Panc1 (cell line): ENCODE measurements at regions not wholly inside any gene's neighbourhood (a gene's known extent, or its start where the extent isn't known, plus 50 kb on each side); places are given as distances from the start of the nearest gene placed in this dataset.

Source experiments
- ATAC-seq: fragments of 200-7000 bp; cut with Tn5 transposase; 2 replicates; pipeline ENCODE4 v1.9.1; 2020; ENCODE audit warnings: mild to moderate bottlenecking, moderate library complexity
- BruUV-seq: library from RNA; stranded (reverse); fragments of 400-500 nt; replicated peaks from 2 replicates; lab custom pipeline; 2021; lab: Mats Ljungman, UMichigan
- CTCF ChIA-PET: fragments of 300-600 bp; sonication (Branson Sonifier 250); formaldehyde crosslinking; loops from one replicate; lab custom pipeline; 2022; ENCODE audit warnings: antibody characterized with exemption; lab: Charles Lee
- POLR2A ChIA-PET: fragments of 300-600 bp; sonication (Branson Sonifier 250); formaldehyde crosslinking; loops from one replicate; lab custom pipeline; 2022; ENCODE audit warnings: antibody characterized with exemption; lab: Charles Lee
- DNase-seq: peaks from one replicate; pipeline ENCODE4 v3.0.0-alpha.2; 2010; ENCODE audit warnings: low read depth, low spot score
- H3K27ac ChIP-seq: 2 replicates; pipeline ENCODE4 v1.5.1; 2011; ENCODE audit warnings: mild to moderate bottlenecking, low read length, inconsistent platforms
- H3K27me3 ChIP-seq: fragments of 200-500 bp; sonication (Bioruptor generic); 2 replicates; pipeline ENCODE4 v1.6.0; 2014; ENCODE audit warnings: low read length, inconsistent platforms; ENCODE audit not compliant: control insufficient read depth, insufficient read depth
- H3K36me3 ChIP-seq: fragments of 200-500 bp; sonication (Bioruptor generic); 2 replicates; pipeline ENCODE4 v1.5.1; 2014; ENCODE audit warnings: inconsistent platforms, mild to moderate bottlenecking, low read length, moderate library complexity; ENCODE audit not compliant: control insufficient read depth, insufficient read depth
- H3K4me1 ChIP-seq: 2 replicates; pipeline ENCODE4 v1.5.1; 2011; ENCODE audit warnings: inconsistent platforms, mild to moderate bottlenecking, low read length, moderate library complexity; ENCODE audit not compliant: control insufficient read depth, insufficient read depth
- H3K4me3 ChIP-seq, 2 experiments: 2 replicates each; pipeline ENCODE4 v1.5.1; 2011 to 2012; ENCODE audit warnings: low read depth in 2 of 2, low read length in 2 of 2, mild to moderate bottlenecking in 2 of 2, inconsistent platforms in 1 of 2, moderate library complexity in 1 of 2
- H3K9me3 ChIP-seq: fragments of 200-500 bp; sonication (Bioruptor generic); 2 replicates; pipeline ENCODE4 v1.5.1; 2014; ENCODE audit warnings: low read depth, mild to moderate bottlenecking, inconsistent platforms, low read length, moderate library complexity; ENCODE audit not compliant: control insufficient read depth, insufficient read depth
- POLR2AphosphoS5 ChIP-seq: IDR thresholded peaks from 2 replicates; pipeline ENCODE4 v1.6.1; 2012; ENCODE audit warnings: mild to moderate bottlenecking, low read depth, low read length, moderate library complexity
- SIN3A ChIP-seq: IDR thresholded peaks from 2 replicates; pipeline ENCODE4 v1.6.1; 2012; ENCODE audit warnings: low read depth, mild to moderate bottlenecking, low read length, moderate library complexity, borderline replicate concordance; ENCODE audit not compliant: insufficient read depth
- TCF7L2 ChIP-seq: IDR thresholded peaks from 2 replicates; pipeline ENCODE4 v1.6.1; 2011; ENCODE audit warnings: mild to moderate bottlenecking, low read depth, low read length, inconsistent platforms
- in situ Hi-C: cut with HindIII; loops from 2 replicates; pipeline ENCODE4 v1.10.0; 2016; ENCODE audit warnings: low sequenced_read_pairs, low pct_unique_long_range_greater_than_20kb
- intact Hi-C: fragments of 100-400 bp; cut with micrococcal nuclease; formaldehyde crosslinking; loops from one replicate; pipeline ENCODE4 v1.10.0; 2022; ENCODE audit not compliant: unreplicated experiment
- TF ChIP-seq, protein P1 (sequence below), 2 experiments: IDR thresholded peaks; 2 replicates each; pipeline ENCODE4 v1.6.1; 2011 to 2012; ENCODE audit warnings: low read depth in 2 of 2, control low read depth in 1 of 2, low read length in 1 of 2, mild to moderate bottlenecking in 1 of 2, moderate library complexity in 1 of 2; ENCODE audit not compliant: insufficient read depth in 1 of 2
- TF ChIP-seq, protein P2 (sequence below): fragments of 450-650 bp; IDR thresholded peaks from 2 replicates; pipeline ENCODE4 v1.5.1; 2017; ENCODE audit warnings: mild to moderate bottlenecking

- ATAC-seq (no peak), DNase-seq (no peak)
- POLR2A ChIA-PET: no interaction called here
- intact Hi-C loops: no loop called here
- Histone ChIP-seq H3K27ac (no peak overlapping the region), H3K9me3 (no peaks in the 10 kb centered on the region), H3K27me3 (no peaks in the 10 kb centered on the region), H3K4me1 (no peaks in the 10 kb centered on the region), H3K36me3 (no peaks in the 10 kb centered on the region), H3K4me3 (no peak overlapping the region)
- no TSS peak for BruUV-seq
- CTCF ChIA-PET: no interaction called here
- TF ChIP-seq, protein P1, sequence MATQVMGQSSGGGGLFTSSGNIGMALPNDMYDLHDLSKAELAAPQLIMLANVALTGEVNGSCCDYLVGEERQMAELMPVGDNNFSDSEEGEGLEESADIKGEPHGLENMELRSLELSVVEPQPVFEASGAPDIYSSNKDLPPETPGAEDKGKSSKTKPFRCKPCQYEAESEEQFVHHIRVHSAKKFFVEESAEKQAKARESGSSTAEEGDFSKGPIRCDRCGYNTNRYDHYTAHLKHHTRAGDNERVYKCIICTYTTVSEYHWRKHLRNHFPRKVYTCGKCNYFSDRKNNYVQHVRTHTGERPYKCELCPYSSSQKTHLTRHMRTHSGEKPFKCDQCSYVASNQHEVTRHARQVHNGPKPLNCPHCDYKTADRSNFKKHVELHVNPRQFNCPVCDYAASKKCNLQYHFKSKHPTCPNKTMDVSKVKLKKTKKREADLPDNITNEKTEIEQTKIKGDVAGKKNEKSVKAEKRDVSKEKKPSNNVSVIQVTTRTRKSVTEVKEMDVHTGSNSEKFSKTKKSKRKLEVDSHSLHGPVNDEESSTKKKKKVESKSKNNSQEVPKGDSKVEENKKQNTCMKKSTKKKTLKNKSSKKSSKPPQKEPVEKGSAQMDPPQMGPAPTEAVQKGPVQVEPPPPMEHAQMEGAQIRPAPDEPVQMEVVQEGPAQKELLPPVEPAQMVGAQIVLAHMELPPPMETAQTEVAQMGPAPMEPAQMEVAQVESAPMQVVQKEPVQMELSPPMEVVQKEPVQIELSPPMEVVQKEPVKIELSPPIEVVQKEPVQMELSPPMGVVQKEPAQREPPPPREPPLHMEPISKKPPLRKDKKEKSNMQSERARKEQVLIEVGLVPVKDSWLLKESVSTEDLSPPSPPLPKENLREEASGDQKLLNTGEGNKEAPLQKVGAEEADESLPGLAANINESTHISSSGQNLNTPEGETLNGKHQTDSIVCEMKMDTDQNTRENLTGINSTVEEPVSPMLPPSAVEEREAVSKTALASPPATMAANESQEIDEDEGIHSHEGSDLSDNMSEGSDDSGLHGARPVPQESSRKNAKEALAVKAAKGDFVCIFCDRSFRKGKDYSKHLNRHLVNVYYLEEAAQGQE (IDR thresholded peaks at IDR 0.05; ENCODE audit: insufficient read depth in 1 of 2, low read depth in 2 of 2, low read length in 1 of 2): no peak
- no peak for TF ChIP-seq TCF7L2
- no peak for TF ChIP-seq SIN3A
- TF ChIP-seq, protein P2, sequence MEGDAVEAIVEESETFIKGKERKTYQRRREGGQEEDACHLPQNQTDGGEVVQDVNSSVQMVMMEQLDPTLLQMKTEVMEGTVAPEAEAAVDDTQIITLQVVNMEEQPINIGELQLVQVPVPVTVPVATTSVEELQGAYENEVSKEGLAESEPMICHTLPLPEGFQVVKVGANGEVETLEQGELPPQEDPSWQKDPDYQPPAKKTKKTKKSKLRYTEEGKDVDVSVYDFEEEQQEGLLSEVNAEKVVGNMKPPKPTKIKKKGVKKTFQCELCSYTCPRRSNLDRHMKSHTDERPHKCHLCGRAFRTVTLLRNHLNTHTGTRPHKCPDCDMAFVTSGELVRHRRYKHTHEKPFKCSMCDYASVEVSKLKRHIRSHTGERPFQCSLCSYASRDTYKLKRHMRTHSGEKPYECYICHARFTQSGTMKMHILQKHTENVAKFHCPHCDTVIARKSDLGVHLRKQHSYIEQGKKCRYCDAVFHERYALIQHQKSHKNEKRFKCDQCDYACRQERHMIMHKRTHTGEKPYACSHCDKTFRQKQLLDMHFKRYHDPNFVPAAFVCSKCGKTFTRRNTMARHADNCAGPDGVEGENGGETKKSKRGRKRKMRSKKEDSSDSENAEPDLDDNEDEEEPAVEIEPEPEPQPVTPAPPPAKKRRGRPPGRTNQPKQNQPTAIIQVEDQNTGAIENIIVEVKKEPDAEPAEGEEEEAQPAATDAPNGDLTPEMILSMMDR: no peak
- no peak for TF ChIP-seq POLR2AphosphoS5
- in situ Hi-C loops: no loop called here
These were observed 386.1 kb upstream of the NR3C2 start for GRCh38 chr4:148828291-148828690.

GRCh38 chr4:148827781-148828180, 385.6 kb upstream of the NR3C2 start:
- POLR2A ChIA-PET: no interaction called here
- Histone ChIP-seq H3K4me1 (no peaks in the 10 kb centered on the region), H3K9me3 (no peaks in the 10 kb centered on the region), H3K36me3 (no peaks in the 10 kb centered on the region), H3K4me3 (no peak overlapping the region), H3K27ac (no peak overlapping the region), H3K27me3 (no peaks in the 10 kb centered on the region)
- DNase-seq (no peak), ATAC-seq (no peak)
- TF ChIP-seq, protein P1 (IDR thresholded peaks at IDR 0.05; ENCODE audit: insufficient read depth in 1 of 2, low read depth in 2 of 2, low read length in 1 of 2): no peak
- TF ChIP-seq, protein P2: no peak
- TF ChIP-seq TCF7L2 (no peak), SIN3A (no peak), POLR2AphosphoS5 (no peak)
- in situ Hi-C loops (no loop called here), intact Hi-C loops (no loop called here)
- CTCF ChIA-PET: no interaction called here
- BruUV-seq: no TSS peak
